PFSK-1 (cell line): ENCODE measurements at regions not wholly inside any gene's neighbourhood (a gene's known extent, or its start where the extent isn't known, plus 50 kb on each side); places are given as distances from the start of the nearest gene placed in this dataset.

Experiments
- FOXP2 ChIP-seq: optimal IDR thresholded peaks from 2 replicates; pipeline ENCODE3; 2011; ENCODE audit warnings: borderline replicate concordance, control low read depth, inconsistent platforms; ENCODE audit not compliant: insufficient read depth; ENCODE audit errors: extremely low read length, extremely low read depth
- POLR2AphosphoS5 ChIP-seq: IDR thresholded peaks from 2 replicates; pipeline ENCODE4 v1.6.1; 2012; ENCODE audit warnings: low read depth, mild to moderate bottlenecking, control low read depth, low read length, moderate library complexity
- SIN3A ChIP-seq: IDR thresholded peaks from 2 replicates; pipeline ENCODE4 v1.6.1; 2012; ENCODE audit warnings: mild to moderate bottlenecking, low read length, moderate library complexity, borderline replicate concordance; ENCODE audit not compliant: insufficient read depth
- TAF1 ChIP-seq: IDR thresholded peaks from 2 replicates; pipeline ENCODE4 v1.6.1; 2012; ENCODE audit warnings: low read length, control low read depth, borderline replicate concordance; ENCODE audit not compliant: insufficient read depth
- TF ChIP-seq, protein P1 (sequence below), 2 experiments: IDR thresholded peaks; 2 replicates each; pipeline versions ENCODE4 v1.6.1 to v1.8.0; 2011 to 2012; ENCODE audit warnings: low read depth in 2 of 2, low read length in 2 of 2, control low read depth in 1 of 2, inconsistent platforms in 1 of 2, mild to moderate bottlenecking in 1 of 2, moderate library complexity in 1 of 2; ENCODE audit not compliant: insufficient read depth in 1 of 2

DNA sequence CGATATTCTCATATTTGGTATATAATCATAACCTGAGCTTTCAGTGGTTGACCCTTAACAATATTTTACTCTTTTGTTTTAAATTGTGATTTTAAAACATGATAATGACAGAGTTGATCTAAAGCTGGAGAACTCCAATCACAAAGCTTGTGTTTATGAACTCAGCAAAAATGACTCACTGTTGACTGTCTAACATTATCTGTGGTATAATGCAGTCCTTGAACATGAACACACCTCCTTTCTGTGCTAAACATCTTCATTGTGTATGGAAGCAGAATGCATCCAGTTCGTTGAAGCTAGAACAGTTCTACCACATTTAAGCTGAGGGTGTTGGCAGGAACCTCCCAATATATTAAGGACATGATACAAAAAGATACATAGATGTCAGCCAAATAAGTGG is 1030.2 kb upstream of the SEMA6A start:
- TF ChIP-seq, protein P1, sequence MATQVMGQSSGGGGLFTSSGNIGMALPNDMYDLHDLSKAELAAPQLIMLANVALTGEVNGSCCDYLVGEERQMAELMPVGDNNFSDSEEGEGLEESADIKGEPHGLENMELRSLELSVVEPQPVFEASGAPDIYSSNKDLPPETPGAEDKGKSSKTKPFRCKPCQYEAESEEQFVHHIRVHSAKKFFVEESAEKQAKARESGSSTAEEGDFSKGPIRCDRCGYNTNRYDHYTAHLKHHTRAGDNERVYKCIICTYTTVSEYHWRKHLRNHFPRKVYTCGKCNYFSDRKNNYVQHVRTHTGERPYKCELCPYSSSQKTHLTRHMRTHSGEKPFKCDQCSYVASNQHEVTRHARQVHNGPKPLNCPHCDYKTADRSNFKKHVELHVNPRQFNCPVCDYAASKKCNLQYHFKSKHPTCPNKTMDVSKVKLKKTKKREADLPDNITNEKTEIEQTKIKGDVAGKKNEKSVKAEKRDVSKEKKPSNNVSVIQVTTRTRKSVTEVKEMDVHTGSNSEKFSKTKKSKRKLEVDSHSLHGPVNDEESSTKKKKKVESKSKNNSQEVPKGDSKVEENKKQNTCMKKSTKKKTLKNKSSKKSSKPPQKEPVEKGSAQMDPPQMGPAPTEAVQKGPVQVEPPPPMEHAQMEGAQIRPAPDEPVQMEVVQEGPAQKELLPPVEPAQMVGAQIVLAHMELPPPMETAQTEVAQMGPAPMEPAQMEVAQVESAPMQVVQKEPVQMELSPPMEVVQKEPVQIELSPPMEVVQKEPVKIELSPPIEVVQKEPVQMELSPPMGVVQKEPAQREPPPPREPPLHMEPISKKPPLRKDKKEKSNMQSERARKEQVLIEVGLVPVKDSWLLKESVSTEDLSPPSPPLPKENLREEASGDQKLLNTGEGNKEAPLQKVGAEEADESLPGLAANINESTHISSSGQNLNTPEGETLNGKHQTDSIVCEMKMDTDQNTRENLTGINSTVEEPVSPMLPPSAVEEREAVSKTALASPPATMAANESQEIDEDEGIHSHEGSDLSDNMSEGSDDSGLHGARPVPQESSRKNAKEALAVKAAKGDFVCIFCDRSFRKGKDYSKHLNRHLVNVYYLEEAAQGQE (IDR thresholded peaks at IDR 0.05; ENCODE audit: insufficient read depth in 1 of 2, low read depth in 2 of 2, low read length in 2 of 2) = no peak

DNA sequence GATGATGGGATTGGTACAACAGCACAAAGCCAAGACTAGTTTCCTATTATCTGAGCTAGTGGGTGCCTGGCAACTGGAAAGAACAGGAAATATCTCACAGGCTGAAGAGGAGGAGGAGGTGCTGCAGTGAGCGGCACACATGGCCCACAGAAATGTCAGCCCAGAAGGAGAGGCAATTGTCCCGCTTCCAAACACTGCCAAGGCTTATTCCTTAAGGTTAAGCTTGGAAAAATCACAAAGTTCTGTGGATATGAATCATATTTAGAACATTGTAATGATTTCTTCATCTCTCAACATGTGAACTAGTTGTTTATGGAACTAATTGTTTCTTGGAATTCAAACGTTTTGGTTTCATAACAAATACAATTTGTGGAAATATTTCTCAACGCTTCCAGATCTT is 1019.5 kb upstream of the SEMA6A start:
- TF ChIP-seq POLR2AphosphoS5 = no peak
- TF ChIP-seq TAF1 = no peak
- TF ChIP-seq SIN3A = no peak
- TF ChIP-seq, protein P1 (IDR thresholded peaks at IDR 0.05; ENCODE audit: insufficient read depth in 1 of 2, low read depth in 2 of 2, low read length in 2 of 2) = no peak
- TF ChIP-seq FOXP2 = no peak

DNA sequence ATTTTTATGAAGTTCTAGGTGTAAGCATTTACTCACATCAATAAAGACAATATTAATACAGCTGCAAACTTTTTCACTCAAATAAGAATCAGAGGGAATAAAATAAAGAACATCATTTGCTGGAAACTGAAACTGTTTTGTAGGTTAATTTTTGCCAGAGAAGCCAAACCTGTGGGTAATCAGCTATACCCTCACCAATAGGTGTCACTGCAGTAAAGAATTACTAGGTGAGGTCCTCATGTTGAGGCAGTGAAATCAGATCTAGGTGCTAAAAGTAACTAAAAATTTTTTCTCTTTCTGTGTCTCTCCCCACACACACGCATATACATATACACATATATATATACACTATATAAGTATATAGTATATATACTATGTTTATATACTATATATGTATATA is 1016.3 kb upstream of the SEMA6A start:
- TF ChIP-seq POLR2AphosphoS5 (no peak), TAF1 (no peak), FOXP2 (no peak)
- TF ChIP-seq, protein P1 (IDR thresholded peaks at IDR 0.05; ENCODE audit: insufficient read depth in 1 of 2, low read depth in 2 of 2, low read length in 2 of 2) = no peak

DNA sequence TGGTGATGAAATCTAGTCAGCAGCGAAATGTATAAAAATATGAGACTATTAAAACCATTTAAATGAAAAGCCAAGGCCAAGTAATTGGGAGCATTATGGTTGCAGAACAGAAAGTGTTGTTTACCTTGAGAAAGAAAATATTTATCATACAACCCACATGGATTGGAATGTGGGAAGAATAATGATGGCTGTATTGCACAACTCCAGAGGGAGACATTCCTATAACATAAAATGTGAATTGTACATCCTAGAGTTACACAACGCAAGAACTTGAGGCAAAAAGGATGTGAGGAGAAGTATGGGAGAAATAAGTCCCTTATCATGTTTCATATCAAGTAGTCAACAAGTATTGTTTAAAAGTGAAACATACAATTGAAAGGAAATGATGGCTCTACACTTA is 1014.0 kb upstream of the SEMA6A start:
- TF ChIP-seq POLR2AphosphoS5 = no peak
- no peak for TF ChIP-seq TAF1
- TF ChIP-seq SIN3A = no peak
- no peak for TF ChIP-seq FOXP2
- TF ChIP-seq, protein P1 (IDR thresholded peaks at IDR 0.05; ENCODE audit: insufficient read depth in 1 of 2, low read depth in 2 of 2, low read length in 2 of 2) = no peak

DNA sequence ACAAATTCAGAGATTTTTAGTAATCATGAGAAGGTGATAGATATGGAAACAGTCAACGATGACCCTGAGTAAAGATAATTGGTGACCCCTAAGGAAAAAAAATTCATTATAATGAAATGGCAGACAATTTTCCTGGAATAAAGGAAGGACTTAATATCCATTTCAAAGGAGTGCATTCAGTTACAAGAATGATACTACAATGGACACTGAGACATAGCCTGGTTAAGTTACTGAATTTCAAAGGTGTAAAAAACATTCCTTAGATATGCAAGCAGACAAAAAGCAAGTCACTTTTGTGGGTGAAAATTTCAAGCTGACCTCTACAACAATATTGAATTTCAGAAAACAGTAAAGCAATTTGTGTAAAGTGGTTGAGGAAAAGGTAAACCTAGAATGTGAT is 1012.5 kb upstream of the SEMA6A start:
- TF ChIP-seq POLR2AphosphoS5 (no peak), FOXP2 (no peak), SIN3A (no peak), TAF1 (no peak)
- TF ChIP-seq, protein P1 (IDR thresholded peaks at IDR 0.05; ENCODE audit: insufficient read depth in 1 of 2, low read depth in 2 of 2, low read length in 2 of 2) = no peak
